Glomerular endothelial cell (primary cell): ENCODE measurements at regions not wholly inside any gene's neighbourhood (a gene's known extent, or its start where the extent isn't known, plus 50 kb on each side); places are given as distances from the start of the nearest gene placed in this dataset.

Source experiments
- DNase-seq: peaks from one replicate; pipeline ENCODE4 v3.0.0-alpha.2; 2011; ENCODE audit warnings: low read depth, low spot score; ENCODE audit errors: extremely low read depth

DNA sequence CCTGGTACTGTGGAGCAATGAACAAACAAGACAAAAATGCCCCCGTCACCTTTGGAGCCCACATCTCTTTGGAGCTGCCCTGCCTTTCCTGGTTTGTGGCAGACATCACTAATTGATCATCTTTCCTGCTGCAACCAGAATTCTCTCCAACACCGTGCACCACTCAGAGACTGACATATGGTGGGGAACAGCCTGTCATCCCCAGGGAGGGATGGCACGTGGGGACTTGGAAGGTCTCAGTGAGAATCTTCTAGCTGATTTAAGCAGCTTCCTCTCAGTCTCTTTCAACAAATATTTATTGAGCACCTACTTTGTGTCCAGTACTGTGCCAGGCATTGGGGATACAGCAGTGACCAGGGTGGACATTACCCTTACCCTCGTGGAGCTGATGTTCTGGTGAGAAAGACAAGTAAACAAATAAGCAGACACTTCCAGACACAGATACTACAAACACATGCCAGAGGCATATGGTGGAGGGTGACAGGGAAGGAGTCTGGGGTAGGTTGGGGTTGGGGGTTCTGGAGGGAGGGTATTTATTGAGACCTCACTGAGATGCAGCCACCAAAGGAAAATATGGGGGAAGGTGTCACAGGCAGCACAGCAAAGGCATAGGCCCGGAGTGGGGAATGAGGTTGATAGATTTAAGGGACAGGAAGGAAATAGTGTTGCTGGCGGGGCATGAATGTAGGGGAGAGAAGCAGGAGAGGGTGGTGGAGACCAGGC lies 82.3 kb downstream of the CEBPB start:
- no peak for DNase-seq

DNA sequence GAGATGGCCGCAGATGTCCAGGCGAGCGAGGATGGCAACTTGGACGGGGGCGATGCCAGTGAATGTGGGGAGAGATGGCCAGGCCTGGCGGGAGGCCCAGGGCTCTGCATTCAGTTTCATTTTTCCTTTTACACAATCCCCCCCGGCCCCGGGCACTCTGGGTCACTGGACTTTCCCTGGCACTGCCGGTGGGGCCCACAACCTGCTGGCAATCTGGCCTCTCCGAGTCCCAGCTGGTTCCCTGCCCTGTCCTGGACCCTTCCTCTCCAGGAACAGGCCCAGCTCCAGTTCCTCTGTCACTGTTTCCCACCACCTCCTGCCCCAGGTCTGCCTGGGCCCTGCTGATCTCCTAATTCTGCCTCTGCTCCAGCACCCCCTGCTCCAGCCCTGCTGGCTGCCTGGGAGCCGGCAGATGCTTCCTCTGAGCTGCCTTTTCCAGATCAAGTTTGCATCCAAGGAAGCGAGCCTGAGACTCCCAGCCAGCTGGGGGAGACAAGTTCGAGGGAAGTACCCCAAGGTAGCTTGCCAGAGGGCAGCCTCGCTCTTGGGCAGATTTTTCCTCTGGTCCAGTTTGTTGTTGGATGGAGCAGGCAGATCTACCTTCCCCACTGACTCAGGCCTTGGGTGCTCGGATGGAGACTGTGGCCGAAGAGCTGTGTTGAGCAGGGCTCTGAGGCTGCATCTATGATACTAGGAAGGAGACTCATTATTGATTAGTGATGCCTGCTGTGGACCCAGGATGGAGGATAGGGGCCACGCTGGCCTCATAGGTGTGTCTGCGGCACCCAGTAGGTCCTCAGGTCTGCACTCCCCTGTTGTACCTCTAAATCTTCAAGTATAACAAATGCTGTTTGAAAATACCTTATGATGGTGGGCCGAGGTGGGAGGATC lies 83.2 kb downstream of the CEBPB start:
- no peak for DNase-seq

DNA sequence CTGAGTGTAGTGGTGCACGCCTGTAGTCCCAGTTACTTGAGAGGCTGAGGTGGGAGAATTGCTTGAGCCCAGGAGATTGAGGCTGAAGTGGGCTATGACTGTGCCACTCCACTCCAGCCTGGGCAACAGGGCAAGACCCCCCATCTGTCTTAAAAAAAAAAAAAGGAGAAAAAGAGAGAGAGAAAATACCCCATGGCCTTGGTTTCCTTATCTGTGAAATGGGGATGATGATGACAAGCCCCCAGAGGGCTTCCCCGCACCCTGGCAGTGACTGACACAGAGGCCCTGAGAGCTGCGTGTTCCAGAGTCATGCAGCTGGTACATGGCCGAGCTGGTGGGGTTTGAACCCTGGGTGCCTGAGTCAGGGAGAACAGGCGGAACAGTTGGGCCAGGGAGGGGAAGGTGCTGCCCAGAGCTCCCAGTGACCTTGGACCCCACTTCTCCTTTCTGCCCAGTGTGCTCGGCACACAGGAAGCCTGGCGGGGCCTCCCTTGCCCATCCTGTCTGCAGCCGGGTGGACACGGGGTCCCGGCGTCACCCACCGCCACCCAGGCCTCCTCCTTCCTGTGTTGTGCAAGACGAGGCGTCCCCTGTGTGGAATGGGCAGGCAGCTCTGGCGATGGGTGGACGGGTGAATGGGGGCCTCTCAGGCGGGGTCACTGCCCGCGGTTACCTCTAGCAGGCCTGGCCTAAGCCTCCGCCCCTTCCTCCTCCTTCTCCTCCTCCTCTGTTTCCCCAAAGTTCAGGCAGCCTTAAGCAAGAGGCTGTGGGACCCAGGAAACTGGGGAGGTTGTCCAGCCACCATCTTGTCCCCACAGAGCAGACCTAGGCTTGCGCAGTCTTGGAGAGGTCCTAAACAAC lies 84.2 kb downstream of the CEBPB start:
- DNase-seq: no peak

DNA sequence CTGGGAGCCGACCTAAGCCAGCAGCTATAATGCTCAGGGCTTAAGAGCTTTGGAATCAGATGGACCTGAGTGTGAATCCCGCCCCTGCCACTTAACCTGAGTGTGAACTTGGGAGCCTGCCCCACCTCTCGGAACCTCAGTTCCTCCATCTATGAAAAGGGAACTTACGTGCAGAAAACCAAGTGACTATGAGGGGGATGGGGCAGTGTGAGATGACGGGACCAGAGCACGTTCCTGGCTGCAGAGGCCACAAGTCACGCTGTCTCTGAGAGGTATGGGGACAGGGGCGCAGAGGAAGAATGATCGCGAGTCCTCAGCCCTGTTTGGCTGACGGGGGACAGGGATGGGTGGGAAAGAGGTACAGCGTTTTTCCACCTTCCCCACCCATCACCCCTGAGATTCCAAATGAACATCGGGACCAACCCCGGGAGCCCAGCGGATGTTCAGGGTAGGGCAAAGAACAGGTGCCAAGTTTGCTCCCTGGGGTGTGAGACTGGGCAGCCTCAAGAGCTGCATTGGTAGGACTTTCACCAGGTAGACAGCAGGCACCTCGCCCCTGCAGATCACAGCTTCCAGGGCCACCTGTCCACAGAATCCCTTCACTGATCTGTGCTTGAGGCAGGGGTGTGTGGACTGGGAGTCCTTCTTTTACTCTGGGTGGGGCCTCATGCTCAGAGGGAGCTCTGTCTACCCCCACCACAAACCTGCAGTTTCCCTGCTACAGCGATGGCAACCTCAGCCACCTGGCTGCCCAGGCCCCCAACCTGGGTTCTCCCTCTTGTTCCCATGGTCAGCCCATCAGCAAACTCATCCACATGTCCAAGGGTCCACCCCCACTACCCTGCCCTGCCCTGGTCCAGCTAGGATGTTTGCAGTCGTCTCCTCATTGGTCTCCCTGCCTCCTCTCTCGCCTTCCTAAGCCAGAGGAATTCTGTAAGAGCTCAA lies 85.8 kb downstream of the CEBPB start:
- DNase-seq: no peak

DNA sequence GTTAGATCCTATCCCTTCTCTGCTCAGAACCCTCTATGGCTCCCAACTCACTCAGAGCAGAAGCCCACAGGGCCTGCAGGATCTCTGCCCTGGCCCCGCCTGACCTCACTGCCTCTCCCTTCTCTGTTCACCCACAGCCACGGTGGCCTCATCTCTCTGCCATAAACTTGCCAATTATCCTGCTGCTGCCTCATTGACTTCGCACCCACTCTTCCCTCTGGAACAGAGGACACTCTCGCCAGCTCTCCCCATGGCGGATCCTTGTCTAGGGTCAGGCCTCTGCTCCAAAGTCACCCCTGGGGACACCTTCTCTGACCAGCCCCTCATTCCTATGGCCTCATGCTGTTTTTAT lies 86.4 kb downstream of the CEBPB start:
- no peak for DNase-seq

DNA sequence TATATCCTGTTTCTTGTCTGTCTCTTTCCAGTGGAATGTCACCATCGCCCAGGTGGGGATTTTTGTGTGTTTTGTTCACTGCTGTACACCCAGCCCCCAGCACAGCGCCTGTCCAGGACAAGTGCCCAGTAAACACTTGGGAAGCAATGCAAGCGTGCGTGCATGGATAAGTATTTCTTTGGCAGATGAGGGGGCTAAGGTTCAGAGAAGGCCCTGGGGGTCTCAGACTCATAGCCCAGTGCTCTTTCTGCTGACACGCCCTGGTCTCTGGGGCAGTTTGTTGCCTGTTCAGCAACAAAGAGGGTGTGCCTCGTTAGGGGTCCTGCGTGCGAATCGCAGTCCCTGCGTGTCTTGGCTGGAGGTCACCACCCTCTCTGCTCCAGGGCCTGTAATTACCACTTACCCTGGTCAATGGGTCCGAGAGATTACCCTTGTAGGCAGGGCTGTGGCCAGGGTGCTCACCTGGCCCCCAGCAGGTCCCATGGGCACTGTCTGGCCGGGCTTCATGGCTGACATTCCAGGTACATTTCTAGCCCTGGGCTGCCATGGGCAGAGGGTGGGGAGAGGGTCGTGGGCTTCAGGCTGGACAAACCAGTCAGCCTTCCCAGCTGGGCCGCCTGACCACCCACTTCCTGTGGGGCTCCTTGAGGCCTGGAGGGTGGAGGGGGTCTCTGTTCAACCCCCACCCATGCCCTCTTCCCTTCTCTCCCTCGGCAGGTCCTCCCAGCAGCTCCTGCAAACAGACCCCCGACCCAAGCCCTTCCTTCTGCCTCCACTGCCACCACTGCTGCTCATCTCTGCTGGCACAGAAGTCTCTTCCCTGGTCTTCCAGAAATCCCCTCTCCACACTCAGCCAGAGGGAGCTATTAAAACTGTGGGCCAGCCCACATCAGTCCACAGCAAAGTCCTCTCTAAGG lies 87.1 kb downstream of the CEBPB start:
- no peak for DNase-seq

DNA sequence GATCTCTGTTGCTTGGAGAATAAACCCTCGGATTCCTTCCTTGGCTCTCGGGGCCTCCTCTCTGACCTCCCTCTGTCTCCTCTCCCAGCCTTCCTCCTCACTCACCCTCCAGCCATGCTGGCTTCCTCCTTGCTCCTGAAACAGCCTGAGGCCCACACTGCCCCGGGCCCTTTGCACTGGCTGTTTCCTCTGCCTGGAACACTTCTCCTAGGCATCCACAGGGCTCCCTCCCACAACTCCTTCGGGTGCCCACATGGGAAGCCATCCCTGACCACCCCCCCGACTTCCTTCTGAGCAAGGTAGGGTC lies 87.7 kb downstream of the CEBPB start:
- no peak for DNase-seq

DNA sequence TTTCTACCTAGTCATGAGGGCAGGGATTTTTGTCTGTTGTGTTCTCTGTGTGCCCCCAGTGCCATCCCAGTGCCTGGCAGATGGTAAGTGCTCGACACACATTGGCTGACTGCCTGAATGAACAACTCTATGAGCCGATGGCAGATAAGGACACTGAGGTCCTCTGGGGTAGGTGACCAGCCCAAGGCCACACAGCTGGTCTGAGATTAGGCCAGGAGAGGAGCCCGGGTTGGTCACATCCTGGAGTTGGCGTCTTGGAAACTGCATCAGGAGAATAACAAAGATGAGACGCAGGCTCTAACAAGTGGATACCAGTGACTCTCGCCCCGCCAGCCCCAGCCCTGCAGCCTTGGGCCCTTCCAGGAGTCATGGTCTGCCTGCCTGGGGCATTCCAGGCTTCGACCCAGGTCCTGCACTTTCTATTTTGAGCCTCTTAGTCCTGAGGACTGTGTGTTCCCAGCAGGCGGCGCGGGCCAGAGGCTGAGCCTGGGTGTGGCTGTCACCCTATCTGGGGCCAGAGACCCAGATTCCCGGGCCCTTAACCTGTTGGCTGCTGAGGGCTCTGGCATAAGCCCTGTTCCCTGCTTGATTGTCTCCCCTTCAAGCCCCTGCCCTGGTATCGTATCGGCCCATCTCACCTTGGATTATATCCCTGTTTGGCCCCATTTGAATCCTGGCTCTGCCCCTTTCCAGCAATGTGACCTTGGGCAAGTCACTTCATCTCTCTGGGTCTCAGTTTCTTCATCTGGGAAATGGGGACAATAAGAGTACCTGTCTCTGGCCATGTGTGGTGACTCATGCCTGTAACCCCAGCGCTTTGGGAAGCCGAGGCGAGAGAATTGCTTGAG lies 88.3 kb downstream of the CEBPB start:
- no peak for DNase-seq

DNA sequence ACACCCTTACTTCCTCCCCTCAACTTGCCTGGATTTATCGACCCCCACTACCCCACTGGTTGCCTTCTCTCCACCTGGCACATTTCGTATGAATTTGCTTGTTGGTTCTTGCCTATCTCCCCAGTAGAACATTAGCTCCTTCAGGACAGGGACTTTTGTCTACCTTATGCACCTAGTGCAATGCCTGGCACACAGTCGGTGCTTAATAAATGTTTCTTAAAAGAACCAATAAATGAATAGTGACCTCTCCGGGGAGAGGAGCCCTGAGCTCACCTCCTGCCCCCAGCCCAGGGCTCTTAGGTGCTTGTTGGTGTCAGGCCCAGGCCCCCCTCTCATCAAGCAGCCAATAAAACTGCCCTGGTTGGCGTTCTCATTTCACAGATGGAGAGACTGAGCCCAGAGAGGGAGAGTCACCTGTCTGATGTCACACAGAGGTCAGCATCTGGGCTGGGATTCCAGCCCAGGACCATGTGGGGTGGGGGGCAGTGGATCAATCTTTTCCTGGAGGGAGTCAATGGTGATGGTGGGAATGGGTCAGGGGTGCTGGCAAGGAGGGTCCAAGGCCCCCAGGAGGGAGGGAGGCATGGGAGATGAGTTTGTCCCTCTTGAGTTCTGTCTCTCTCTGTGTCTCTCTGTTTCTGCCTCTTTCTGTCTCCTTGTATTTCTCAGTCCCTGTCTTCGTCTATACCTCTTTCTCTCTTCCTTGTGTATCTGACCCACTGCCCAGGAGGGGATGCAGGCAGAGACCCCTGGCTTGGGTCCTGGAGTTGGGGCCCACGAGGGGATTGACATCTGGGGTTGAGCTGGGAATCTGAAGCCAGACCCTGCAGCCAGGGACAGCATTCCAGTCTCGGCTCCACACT lies 89.6 kb downstream of the CEBPB start:
- no peak for DNase-seq

DNA sequence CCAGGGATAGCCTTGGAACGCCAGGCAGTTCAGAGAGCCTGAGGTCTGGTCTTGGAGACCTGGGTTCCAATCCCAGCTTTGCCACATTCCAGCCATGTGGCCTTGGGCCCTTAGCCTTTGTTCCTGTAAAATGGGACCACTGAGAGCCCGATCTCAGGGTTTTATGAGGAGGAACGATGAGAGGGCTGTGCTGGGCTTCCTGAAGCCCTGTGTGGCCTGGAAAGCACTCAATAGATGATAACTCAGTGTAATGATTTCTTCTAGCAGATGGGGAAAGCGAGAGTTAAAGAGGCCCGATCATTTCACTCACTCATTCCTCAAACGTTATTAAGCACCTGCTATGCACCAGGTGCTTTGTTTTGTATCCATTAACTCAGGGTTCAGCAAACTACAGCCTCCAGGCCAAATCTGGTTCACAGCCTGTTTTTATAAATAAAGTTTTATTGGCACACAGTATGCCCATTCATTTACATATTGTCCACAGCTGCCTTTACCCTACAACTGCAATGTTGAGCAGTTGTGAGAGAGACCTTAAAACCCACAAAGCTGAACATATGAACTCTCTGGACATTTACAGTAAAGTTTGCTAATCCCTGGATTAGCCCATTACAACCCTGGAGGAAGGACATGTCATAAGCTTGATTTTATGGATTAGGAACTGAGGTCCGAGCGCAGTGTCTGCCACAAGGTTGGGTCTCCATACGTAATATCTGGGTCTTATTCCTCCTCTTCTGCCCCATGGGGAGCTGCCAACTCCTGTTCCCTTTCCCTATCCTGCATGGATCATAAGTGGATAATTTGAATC lies 90.4 kb downstream of the CEBPB start:
- no peak for DNase-seq

DNA sequence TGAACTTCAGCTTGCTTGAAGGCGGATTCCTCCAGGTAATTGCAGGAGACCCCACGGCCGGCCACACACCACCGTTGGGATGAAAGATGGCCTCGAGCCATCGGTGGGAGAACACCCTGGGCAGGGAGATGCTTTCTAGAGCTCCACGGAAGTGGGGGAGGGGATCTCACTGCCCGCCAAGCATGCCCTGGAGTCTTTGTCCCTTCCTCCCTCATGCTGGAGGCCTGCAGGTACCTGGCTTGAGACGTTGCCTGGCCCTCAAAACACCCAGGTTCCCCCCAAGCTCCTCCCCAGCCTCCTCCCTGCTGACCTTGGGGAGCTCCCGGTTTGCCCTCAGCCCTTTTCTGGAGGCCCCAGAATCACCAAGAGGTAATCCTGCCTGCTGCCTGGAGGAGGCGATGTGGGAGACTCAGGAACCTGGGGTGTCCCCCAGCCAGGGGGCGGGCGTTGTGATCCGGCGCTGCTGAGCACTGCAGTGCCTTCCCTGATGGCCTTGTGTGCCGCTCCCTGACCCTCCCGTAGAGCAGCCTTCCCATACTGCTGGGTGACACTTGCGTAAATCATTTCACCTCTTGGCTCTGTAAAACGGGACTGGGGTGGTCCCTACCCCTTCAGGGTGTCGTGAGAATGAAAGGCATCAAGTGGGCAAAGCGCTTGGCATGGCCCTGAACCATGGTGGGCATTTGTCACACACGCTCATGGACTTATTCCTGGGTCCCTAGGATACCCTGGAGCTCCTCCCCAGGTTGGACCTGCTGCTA lies 91.4 kb downstream of the CEBPB start:
- no peak for DNase-seq

DNA sequence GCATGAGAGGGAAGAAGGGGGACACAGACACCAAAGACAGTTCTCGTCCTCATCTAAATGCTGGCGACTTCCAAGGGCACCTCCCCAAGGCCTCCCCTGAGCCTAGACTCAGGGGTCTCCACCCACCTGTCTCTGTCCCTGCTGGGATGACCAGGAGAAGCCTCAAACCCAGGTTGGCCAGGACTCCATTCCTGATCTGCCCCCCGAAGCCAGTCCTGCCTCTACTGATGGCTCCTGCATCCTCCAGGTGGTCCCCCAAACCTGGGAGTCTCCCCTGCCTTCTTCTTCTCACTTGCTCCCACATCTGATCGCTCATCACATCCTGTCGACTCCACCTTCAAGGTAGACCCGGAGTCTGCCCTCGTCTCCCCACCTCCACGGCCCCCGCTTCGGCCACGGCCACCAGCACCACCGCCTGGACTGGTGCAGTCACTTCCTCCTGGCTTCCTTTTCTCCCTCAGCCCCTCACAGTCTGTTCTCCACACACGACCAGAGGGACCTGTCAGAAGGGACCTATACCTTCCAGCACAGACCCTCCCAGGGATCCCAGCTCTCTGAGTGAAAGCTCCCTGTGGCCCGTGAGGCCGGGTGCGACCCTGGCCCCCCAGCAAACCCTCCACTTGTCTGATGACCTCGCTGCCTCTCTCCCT lies 92.1 kb downstream of the CEBPB start:
- no peak for DNase-seq

DNA sequence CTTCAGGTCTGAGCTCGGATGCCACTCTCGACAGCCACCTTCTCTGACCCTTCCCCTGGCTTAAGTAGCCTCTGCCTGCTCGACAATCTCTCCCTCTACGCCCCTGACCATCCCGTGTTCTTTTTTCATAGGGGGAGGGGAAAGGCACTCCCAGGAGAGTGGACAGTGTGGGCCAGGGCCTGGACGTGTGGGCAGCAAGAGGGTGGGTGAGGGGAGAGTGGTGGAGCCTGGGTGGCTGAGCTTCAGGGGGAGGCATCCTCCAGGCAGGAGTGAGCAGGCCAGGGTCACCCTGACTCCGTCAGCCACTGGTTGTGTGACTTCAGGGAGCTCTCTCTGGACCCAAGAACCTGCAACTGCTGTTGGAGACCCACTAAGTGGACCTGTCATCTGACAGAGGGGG lies 92.7 kb downstream of the CEBPB start:
- DNase-seq: no peak

DNA sequence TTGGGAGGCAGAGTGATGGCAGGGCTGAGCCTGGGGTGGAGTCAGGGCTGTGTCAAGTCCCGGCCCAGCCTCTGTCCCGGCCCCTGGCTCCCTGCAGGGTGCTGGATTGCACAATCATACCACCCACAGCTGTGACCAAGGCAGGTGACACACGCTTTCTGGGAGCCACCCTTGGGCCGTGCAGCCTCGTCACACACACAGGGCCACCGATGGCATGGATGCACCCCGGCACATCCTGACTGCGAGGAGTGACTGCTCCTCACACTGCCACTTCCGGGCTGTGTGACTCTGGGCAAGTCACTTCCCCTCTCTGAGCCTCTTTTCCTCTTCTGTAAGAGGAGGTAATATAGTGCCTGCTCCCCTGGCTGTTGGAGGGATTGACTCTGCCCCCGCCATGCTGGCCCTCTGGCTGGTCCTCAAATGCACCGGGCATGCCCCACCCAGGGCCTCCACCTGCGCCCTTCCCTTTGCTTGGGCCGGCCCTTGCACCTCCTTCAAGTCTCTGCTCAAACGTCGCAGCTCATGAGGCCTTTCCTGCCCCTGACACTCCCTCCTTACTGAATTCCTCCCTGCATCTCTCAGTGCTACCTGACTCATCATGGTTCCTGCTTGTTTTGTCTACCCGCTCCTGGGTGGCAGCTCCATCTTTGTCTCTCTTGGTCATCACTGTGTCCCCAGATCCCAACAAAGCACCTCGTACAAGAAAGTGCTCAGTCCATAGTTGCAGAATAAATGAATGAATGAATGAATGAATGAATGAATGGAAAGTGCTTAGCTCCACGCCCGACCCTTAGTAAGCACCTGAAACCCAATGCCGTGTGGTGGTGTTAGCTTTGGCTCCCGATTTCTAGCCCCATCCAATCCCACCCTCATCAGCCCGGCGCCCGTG lies 93.5 kb downstream of the CEBPB start:
- DNase-seq: no peak
